Loucy (cell line): ENCODE measurements at regions not wholly inside any gene's neighbourhood (a gene's known extent, or its start where the extent isn't known, plus 50 kb on each side); places are given as distances from the start of the nearest gene placed in this dataset.

Experiments
- EZH2phosphoT487 ChIP-seq: fragments of 200-600 bp; IDR thresholded peaks from 2 replicates; pipeline ENCODE4 v1.6.1; 2018; ENCODE audit warnings: antibody characterized with exemption, mild to moderate bottlenecking, moderate library complexity, borderline replicate concordance
- TF ChIP-seq, protein P1 (sequence below): fragments of 200-600 bp; sonication (generic); conservative IDR thresholded peaks from 2 replicates; pipeline ENCODE4 v1.5.1; 2014; ENCODE audit warnings: mild to moderate bottlenecking, antibody characterized with exemption, low read length

DNA sequence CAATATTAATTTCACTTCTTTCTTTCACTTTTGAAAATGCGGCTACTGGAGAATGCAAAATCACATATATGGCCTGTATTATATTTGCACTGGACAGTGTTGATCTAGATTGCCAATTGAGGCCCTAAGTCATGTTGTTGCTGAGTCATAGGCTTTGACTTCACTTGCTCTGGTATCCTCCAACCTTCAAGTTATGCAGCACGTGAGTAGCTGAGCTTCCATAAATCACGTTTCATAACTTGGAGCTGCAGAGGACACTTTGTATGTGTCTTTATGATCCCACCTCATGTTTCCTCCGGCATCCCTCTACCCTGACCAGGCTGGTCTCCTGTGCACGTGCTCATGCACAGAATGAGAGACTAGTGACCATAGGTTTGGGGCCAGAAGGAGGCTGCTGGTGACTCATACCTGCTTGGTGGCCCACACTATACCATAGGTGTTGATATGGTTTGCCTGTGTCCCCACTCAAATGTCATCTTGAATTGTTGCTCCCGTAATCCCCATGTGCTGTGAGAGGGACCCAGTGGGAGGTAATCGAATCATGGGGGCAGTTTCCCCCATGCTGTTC, 103.0 kb upstream of the TSPAN2 start:
- TF ChIP-seq, protein P1, sequence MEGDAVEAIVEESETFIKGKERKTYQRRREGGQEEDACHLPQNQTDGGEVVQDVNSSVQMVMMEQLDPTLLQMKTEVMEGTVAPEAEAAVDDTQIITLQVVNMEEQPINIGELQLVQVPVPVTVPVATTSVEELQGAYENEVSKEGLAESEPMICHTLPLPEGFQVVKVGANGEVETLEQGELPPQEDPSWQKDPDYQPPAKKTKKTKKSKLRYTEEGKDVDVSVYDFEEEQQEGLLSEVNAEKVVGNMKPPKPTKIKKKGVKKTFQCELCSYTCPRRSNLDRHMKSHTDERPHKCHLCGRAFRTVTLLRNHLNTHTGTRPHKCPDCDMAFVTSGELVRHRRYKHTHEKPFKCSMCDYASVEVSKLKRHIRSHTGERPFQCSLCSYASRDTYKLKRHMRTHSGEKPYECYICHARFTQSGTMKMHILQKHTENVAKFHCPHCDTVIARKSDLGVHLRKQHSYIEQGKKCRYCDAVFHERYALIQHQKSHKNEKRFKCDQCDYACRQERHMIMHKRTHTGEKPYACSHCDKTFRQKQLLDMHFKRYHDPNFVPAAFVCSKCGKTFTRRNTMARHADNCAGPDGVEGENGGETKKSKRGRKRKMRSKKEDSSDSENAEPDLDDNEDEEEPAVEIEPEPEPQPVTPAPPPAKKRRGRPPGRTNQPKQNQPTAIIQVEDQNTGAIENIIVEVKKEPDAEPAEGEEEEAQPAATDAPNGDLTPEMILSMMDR = no peak
- TF ChIP-seq EZH2phosphoT487 = no peak
